ENCODE measurements at regions not wholly inside any gene's neighbourhood (a gene's known extent, or its start where the extent isn't known, plus 50 kb on each side); places are given as distances from the start of the nearest gene placed in this dataset.
"Not testable (repeated sequence)": the region's sequence is repeated elsewhere in the genome, so short reads cannot be mapped to it uniquely, and the experiment has no call there.

DNA sequence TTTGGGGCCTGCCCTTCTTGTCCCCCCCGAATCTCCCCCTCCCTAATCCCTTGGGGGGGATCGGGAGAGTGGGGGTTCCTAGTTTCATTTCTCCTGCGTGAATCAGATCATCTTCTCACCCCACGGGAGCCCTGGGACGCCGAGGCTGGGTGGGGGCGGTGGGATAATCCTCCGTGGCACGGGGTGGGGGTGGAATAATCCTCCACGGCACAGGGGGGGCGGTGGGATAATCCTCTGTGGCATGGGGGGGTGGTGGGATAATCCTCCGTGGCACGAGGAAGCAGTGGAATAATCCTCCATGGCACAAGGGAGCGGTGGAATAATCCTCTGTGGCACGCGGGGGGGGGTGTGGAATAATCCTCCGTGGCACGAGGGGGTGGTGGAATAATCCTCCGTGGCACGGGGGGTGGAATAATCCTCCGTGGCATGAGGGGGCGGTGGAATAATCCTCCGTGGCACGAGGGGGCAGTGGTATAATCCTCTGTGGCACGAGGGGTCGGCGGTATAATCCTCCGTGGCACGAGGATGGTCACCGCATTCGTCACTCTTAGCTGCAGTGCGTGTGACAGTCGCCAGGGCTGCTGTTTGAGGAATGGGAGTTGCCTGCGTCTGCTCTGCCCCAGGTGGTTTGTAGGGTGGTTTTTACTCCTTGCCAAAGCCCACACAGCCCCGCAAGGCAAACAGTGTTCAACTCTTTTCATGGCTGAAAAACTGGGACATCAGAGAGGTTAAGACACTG is 156.9 kb downstream of the LAT start:
- intact Hi-C loops (cut with micrococcal nuclease), result no loop called here
- no peak for DNase-seq
- CTCF ChIA-PET, result no interaction called here
- H3K27ac Mint-ChIP-seq, result no peak overlapping the region
- H3K27me3 Mint-ChIP-seq (ENCODE audit: low read depth), result no peaks in the 10 kb centered on the region
- no peak overlapping the region for H3K4me3 Mint-ChIP-seq
- no peaks in the 10 kb centered on the region for H3K9me3 Mint-ChIP-seq
- peaks cover 18% of the 10 kb centered on the region for H3K4me1 Mint-ChIP-seq (ENCODE audit: low read depth)
- peaks cover 7% of the 10 kb centered on the region for H3K36me3 Mint-ChIP-seq (ENCODE audit: low read depth)

DNA sequence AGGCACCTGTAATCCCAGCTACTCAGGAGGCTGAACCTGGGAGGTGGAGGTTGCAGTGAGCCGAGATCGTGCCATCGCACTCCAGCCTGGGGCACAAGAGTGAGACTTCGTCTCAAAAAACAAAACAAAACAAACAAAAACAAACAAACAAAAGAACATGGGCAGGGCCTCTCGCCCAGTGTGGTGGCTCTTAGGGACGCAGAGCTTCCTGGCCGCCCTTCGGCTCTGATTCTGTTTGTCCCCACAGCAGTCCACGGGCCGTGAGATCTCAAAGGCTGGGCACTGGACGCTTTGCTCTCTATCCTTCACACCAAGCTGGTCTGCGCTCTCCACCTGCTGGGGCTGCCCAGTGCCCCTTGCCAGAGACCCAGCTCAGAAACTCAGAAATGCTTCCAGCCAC is 156.3 kb downstream of the LAT start:
- H3K4me3 Mint-ChIP-seq; intact Hi-C loops (cut with micrococcal nuclease); CTCF ChIA-PET; H3K27me3 Mint-ChIP-seq (ENCODE audit: low read depth); DNase-seq; H3K9me3 Mint-ChIP-seq; H3K36me3 Mint-ChIP-seq (ENCODE audit: low read depth); H3K27ac Mint-ChIP-seq: not testable (repeated sequence)
- H3K4me1 Mint-ChIP-seq (ENCODE audit: low read depth), result peaks cover 15% of the 10 kb centered on the region

DNA sequence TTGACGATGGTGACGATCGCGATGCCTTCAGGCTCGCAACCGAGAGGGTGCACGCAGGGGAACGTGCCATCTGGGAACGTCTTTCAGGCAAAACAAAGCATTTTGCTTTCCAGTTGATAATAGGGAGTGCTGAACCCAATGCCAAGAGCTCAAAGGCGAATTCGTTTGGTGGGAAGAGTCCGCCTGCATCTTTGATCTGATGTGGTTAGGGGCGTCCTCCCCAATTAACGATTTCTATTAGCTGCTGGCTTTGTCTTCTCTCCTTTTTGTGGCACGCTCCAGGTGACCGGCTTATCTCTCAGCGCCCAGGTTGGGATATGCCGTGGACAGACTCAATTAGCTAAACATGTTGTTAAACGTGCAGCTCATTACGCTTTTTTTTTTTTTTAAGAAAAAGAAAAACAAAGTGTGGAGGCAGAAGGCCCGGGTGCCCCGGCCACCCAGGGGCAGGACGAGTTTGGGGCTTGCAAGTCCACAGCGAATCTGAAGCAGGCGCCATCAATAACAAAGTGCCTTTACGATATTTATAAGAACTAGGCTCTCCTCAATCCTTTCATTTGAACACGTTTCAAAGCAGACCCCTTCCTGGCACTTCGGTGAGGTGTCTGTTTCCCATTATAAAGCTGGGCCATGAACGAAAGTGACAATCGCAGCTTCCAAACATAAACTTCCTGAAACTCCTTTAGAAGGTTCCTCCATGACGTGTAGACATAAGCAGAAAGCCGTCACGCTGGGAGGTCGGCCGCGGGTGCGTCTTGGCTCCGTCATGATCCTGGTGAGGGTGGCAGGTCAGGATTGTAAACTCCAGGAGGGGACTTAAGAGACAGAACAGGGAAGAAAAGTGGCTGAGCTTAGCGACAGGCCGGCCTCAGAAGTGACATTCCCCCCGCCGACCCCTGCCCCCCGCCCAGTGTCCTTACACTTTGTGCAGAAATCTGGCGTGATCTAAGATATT is 155.3 kb downstream of the LAT start:
- H3K4me3 Mint-ChIP-seq; intact Hi-C loops (cut with micrococcal nuclease); H3K27me3 Mint-ChIP-seq (ENCODE audit: low read depth); H3K36me3 Mint-ChIP-seq (ENCODE audit: low read depth); H3K9me3 Mint-ChIP-seq; DNase-seq; H3K27ac Mint-ChIP-seq; CTCF ChIA-PET: not testable (repeated sequence)
- H3K4me1 Mint-ChIP-seq (ENCODE audit: low read depth), result peaks cover 13% of the 10 kb centered on the region

DNA sequence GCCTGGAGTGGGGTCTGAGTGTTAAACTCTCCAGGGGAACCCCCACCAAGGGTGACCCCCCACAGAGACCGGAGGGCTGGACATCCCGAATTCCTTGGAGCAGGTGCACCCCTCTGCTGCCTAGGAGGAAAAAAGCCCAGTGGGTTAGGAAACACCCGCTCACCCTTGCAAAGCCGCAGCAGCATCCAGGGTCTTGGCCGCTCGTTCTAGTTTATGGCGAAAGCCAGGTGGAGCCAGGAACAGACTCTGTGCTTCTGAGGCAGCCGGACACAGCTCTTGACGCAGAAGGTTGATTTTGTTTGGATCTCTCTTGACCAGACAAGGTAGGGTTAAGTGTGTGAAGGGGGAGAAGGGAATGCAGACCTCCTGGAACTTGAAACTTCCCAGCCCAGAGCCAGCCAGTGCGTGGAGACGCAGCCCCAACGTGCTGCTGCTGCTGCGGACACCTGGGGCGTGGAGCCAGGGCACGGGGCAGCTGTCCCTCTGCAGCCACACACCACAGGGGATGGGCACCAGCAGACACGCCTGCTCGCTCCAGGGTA is 154.5 kb downstream of the LAT start:
- no peak for DNase-seq
- H3K27ac Mint-ChIP-seq, result no peak overlapping the region

DNA sequence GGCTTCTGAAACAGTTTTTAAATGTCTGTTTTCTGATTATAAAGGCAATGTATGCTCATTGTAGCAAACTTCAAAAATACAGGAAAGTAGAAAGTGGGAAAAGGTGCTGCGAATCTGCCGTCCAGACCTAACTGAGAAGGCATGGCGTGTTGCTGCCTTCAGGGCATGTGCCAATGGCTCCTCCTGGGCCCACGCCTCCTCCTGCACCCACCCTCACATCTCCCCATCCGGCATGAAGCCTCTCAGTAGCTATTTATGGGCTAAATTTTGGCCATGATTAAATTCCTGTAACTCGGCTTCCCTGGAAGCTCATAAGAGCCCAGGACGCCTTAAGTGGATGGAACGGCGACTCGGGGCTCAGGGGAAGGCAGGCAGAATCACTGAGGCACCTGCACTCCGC is 153.8 kb downstream of the LAT start:
- H3K36me3 Mint-ChIP-seq (ENCODE audit: low read depth); DNase-seq; H3K27ac Mint-ChIP-seq; intact Hi-C loops (cut with micrococcal nuclease); H3K27me3 Mint-ChIP-seq (ENCODE audit: low read depth); H3K9me3 Mint-ChIP-seq; H3K4me3 Mint-ChIP-seq; CTCF ChIA-PET: not testable (repeated sequence)
- peaks cover 13% of the 10 kb centered on the region for H3K4me1 Mint-ChIP-seq (ENCODE audit: low read depth)

More for the DNA sequence above, 154.5 kb downstream of the LAT start:
- CTCF ChIA-PET, result no interaction called here
- Mint-ChIP-seq H3K36me3 (ENCODE audit: low read depth) (peaks cover 3% of the 10 kb centered on the region), H3K27me3 (ENCODE audit: low read depth) (no peaks in the 10 kb centered on the region), H3K9me3 (no peaks in the 10 kb centered on the region), H3K4me3 (no peak overlapping the region), H3K4me1 (ENCODE audit: low read depth) (peaks cover 13% of the 10 kb centered on the region)
- intact Hi-C loops (cut with micrococcal nuclease), result no loop called here

DNA sequence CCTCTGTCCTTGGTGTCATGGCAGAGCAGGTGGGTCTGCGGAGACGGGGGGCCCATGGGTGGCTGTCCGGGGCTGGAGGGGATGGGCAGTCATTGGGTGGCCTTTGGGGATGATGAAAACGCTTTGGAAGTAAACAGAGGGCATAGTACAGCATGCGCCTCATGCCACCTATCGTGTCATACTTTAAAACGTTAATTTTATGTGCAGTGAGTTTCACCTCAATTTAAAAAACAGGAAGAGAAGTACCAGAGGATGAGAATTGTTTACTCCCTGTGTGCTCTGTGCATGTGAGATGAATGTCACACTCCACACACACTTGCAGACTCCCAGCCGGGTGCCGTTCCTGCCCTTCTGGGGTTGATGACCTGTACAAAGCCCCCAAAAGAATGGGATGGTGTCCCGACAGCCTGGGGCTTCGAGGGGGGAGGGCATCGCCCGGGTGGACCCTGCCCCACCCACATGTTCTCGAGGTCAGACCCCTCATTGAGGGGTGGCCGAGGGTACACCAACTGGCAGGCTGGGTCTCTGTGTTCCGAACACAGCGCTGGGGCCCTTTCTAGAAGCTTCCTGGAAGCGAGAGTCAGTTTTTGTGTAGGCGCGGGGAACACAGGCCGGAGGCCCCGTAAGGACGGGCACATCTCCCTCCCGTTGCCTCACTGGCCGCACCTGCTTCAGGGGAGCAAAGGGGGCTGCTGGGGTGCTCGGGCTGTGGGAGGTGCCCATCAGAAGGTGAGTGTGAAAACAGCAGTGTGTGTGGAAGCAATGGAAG is 153.2 kb downstream of the LAT start:
- intact Hi-C loops (cut with micrococcal nuclease); CTCF ChIA-PET; H3K4me3 Mint-ChIP-seq; DNase-seq; H3K9me3 Mint-ChIP-seq; H3K27me3 Mint-ChIP-seq (ENCODE audit: low read depth); H3K27ac Mint-ChIP-seq; H3K36me3 Mint-ChIP-seq (ENCODE audit: low read depth): not testable (repeated sequence)
- H3K4me1 Mint-ChIP-seq (ENCODE audit: low read depth), result peaks cover 13% of the 10 kb centered on the region

DNA sequence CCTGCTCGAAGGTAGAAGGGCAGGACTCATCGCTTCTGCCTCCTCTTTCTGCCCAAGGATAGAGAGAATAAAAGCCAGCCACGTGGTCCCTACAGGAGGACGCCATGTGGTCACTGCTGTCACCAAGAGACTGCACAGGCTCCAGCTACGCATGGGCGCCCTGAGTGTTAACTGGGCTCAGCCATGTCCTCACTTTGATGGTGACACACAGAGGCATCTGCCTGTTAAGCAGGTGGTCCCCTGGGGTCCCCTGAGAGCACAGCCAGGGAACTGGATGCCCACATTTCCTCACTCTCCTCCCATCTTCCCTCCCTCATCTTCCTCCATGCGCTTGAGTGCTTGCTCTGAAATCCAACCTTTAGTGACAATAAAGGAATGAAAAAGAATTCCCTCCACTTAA is 152.6 kb downstream of the LAT start:
- intact Hi-C loops (cut with micrococcal nuclease); DNase-seq; H3K27ac Mint-ChIP-seq; H3K27me3 Mint-ChIP-seq (ENCODE audit: low read depth); H3K36me3 Mint-ChIP-seq (ENCODE audit: low read depth); H3K9me3 Mint-ChIP-seq; CTCF ChIA-PET; H3K4me3 Mint-ChIP-seq: not testable (repeated sequence)
- peaks cover 13% of the 10 kb centered on the region for H3K4me1 Mint-ChIP-seq (ENCODE audit: low read depth)

DNA sequence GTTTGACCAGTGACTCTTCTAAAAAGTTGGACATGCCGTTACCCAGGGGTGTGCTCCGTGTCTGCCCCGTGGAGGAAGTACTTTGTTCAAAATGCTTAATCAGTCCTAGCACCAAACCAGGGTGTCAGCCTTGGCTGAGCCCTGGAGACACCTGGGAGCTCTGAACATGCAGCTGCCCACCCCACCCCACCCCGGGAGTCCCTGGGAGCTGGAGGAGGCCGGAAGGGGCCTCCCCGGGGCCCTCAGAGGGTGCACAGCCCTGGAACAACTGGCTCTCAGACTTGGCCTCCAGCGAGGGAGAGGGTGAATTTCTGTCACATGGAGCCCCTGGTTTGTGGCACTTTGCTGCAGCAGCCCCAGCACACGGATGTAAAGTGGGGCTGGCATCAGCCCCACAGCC is 152.1 kb downstream of the LAT start:
- intact Hi-C loops (cut with micrococcal nuclease); H3K27ac Mint-ChIP-seq; DNase-seq; CTCF ChIA-PET; H3K36me3 Mint-ChIP-seq (ENCODE audit: low read depth); H3K4me3 Mint-ChIP-seq; H3K9me3 Mint-ChIP-seq; H3K27me3 Mint-ChIP-seq (ENCODE audit: low read depth): not testable (repeated sequence)
- H3K4me1 Mint-ChIP-seq (ENCODE audit: low read depth), result peaks cover 13% of the 10 kb centered on the region

DNA sequence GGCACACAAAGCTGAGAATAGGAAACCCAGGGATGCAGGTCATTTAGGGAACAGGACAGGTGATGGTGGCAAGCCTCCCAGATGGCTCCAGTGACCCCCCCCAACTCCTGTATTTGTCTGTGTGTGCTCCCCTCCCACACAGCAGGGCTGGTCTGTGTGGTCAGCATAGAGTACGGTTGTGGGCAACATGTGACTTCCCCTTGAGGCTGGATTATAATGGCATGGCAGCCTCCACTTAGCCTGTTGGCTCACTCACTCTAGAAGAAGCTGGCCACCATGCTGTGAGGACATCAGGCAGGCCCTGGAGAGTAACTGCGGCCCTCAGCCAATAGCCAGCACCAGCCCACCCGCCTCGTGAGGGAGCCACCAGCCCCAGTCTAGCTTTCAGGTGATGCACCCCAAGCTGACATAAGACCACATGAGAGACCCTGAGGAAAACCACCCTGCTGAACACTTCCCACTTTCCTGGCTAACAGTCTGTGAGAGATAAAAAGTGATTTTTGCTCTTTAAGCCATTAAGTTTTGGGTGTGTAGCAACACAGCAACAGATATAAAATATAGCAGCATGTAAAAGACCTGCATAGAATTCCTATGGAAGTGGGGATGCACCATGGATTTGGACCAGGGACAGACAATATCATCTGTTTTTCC is 151.3 kb downstream of the LAT start:
- DNase-seq; H3K27ac Mint-ChIP-seq; H3K27me3 Mint-ChIP-seq (ENCODE audit: low read depth); H3K4me3 Mint-ChIP-seq; intact Hi-C loops (cut with micrococcal nuclease); CTCF ChIA-PET; H3K9me3 Mint-ChIP-seq; H3K36me3 Mint-ChIP-seq (ENCODE audit: low read depth): not testable (repeated sequence)
- peaks cover 13% of the 10 kb centered on the region for H3K4me1 Mint-ChIP-seq (ENCODE audit: low read depth)

DNA sequence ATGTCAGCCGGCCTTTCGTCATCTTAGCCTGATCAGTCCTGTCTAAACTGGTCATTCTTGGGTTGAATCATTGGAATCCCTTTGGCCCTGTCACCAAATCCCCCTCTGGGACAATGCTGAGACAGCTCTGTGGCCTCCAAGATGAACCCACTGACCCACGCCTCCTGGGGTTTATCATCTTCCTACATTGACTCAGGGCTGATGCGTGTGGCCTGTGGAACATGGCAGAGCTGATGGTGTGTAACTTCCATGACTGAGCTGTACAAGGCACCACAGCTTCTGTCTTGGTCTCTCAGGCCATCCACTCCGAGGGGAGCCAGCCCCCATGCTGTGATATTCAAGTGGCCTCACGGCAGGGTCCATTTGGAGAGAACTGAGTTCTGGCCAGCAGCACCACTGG is 150.2 kb downstream of the LAT start:
- intact Hi-C loops (cut with micrococcal nuclease), result not testable (repeated sequence)

DNA sequence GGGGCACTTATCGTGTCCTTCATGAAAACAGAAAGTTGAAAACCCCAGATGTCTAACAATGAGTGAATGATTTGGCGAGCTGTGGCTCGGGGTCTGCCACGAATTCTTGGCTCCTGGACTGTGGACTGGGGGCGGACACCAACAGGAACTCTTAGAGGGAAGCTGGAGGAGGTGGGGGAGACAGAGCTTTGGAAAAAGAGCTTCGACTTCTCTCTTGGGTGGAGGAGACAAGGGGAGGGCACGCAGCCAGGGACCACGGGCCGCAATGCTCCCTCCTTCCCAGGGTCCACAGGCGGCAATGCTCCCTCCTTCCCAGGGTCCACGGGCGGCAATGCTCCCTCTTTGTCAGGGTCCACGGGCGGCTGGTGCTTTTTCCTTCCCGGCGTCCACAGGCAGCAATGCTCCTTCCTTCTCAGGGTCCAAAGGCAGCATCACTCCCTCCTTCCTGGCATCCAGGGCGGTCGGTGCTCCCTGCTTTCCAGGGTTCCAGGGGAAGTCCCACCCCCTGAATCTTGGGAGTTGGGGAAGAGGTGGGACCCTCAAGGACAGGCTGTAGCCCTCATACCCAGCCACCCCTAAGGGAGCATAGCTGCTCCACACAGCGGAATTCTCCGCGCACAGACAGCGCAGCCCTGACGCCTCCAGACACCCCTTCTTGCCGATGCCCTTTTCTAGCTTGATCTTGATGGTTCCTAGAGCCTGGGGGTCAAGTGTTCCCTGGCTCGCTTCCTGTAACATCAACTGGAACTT is 149.0 kb downstream of the LAT start:
- H3K4me3 Mint-ChIP-seq; H3K27ac Mint-ChIP-seq; H3K9me3 Mint-ChIP-seq; intact Hi-C loops (cut with micrococcal nuclease); DNase-seq; H3K27me3 Mint-ChIP-seq (ENCODE audit: low read depth); H3K36me3 Mint-ChIP-seq (ENCODE audit: low read depth): not testable (repeated sequence)
- CTCF ChIA-PET, result interaction anchor here (0.5 to 0.6 kb wide), 2 partner anchors 116 to 618 kb away, joined by 4 read pairs; no protein-coding TSS in a partner anchor
- H3K4me1 Mint-ChIP-seq (ENCODE audit: low read depth), result peaks cover 13% of the 10 kb centered on the region

More for the DNA sequence above, 150.2 kb downstream of the LAT start:
- H3K9me3 Mint-ChIP-seq; H3K27me3 Mint-ChIP-seq (ENCODE audit: low read depth); H3K4me3 Mint-ChIP-seq; H3K27ac Mint-ChIP-seq; CTCF ChIA-PET; H3K36me3 Mint-ChIP-seq (ENCODE audit: low read depth); DNase-seq: not testable (repeated sequence)
- peaks cover 13% of the 10 kb centered on the region for H3K4me1 Mint-ChIP-seq (ENCODE audit: low read depth)
